Loucy (cell line): ENCODE measurements at regions not wholly inside any gene's neighbourhood (a gene's known extent, or its start where the extent isn't known, plus 50 kb on each side); places are given as distances from the start of the nearest gene placed in this dataset.

Source experiments
- H2AFZ ChIP-seq: fragments of 200-600 bp; sonication (generic); 2 replicates; pipeline ENCODE4 v1.6.0; 2016; ENCODE audit warnings: antibody characterized with exemption, mild to moderate bottlenecking, low read length, moderate library complexity
- H3F3A ChIP-seq: fragments of 200-600 bp; 2 replicates; pipeline ENCODE4 v1.6.0; 2016; ENCODE audit warnings: antibody characterized with exemption, low read depth, mild to moderate bottlenecking
- H3K27me3 ChIP-seq: fragments of 200-600 bp; sonication (generic); 2 replicates; pipeline ENCODE4 v1.6.1; 2014; ENCODE audit warnings: low read length, mild to moderate bottlenecking; ENCODE audit not compliant: insufficient read depth, poor library complexity, severe bottlenecking
- H3K36me3 ChIP-seq: fragments of 200-600 bp; sonication (generic); 2 replicates; pipeline ENCODE4 v1.6.1; 2016; ENCODE audit warnings: low read length; ENCODE audit not compliant: insufficient read depth
- H3K4me1 ChIP-seq: fragments of 200-600 bp; sonication (generic); 2 replicates; pipeline ENCODE4 v1.5.1; 2014; ENCODE audit warnings: low read length, mild to moderate bottlenecking; ENCODE audit not compliant: insufficient read depth, poor library complexity, severe bottlenecking
- H3K4me2 ChIP-seq: fragments of 200-600 bp; sonication (generic); 2 replicates; pipeline ENCODE4 v1.6.0; 2014; ENCODE audit warnings: antibody characterized with exemption, low read length, low read depth, mild to moderate bottlenecking; ENCODE audit not compliant: poor library complexity, severe bottlenecking
- H3K4me3 ChIP-seq: fragments of 200-600 bp; sonication (generic); 2 replicates; pipeline ENCODE4 v1.5.1; 2014; ENCODE audit warnings: low read length, mild to moderate bottlenecking, mixed read lengths; ENCODE audit not compliant: poor library complexity, severe bottlenecking
- H3K79me2 ChIP-seq: fragments of 200-600 bp; sonication (generic); 2 replicates; pipeline ENCODE4 v1.6.1; 2014; ENCODE audit warnings: low read length; ENCODE audit not compliant: insufficient read depth
- H3K9ac ChIP-seq: fragments of 200-600 bp; sonication (generic); 2 replicates; pipeline ENCODE4 v1.6.0; 2014; ENCODE audit warnings: mild to moderate bottlenecking, low read depth, low read length, moderate library complexity; ENCODE audit not compliant: poor library complexity, severe bottlenecking
- H3K9me2 ChIP-seq: fragments of 200-600 bp; sonication (generic); replicated peaks from 2 replicates; pipeline ENCODE4 v1.6.1; 2016; ENCODE audit warnings: low read depth, low read length, mixed read lengths
- H3K9me3 ChIP-seq: fragments of 200-600 bp; sonication (generic); 2 replicates; pipeline ENCODE4 v1.6.1; 2014; ENCODE audit warnings: mild to moderate bottlenecking, antibody characterized with exemption, low read length, low read depth; ENCODE audit not compliant: insufficient read depth
- H4K20me1 ChIP-seq: fragments of 200-600 bp; sonication (generic); 2 replicates; pipeline ENCODE4 v1.6.0; 2014; ENCODE audit warnings: antibody characterized with exemption, low read length, mild to moderate bottlenecking; ENCODE audit not compliant: insufficient read depth, poor library complexity, severe bottlenecking
- CTCF ChIP-seq: fragments of 200-600 bp; sonication (generic); conservative IDR thresholded peaks from 2 replicates; pipeline ENCODE4 v1.5.1; 2014; ENCODE audit warnings: mild to moderate bottlenecking, antibody characterized with exemption, low read length
- EZH2phosphoT487 ChIP-seq: fragments of 200-600 bp; IDR thresholded peaks from 2 replicates; pipeline ENCODE4 v1.6.1; 2018; ENCODE audit warnings: antibody characterized with exemption, mild to moderate bottlenecking, moderate library complexity, borderline replicate concordance

GRCh38 chr13:68350554-68350953, 1120.4 kb upstream of the PCDH9 start:
- H3K9me2 ChIP-seq: no peaks in the 10 kb centered on the region
- H3K9me3 ChIP-seq: no peaks in the 10 kb centered on the region
- no peaks in the 10 kb centered on the region for H3K79me2 ChIP-seq
- TF ChIP-seq CTCF (no peak), EZH2phosphoT487 (no peak)
- H3K36me3 ChIP-seq: no peaks in the 10 kb centered on the region
- no peak overlapping the region for H3K9ac ChIP-seq
- H3K4me1 ChIP-seq: no peaks in the 10 kb centered on the region
- H3K4me3 ChIP-seq: no peak overlapping the region
- no peaks in the 10 kb centered on the region for H3K27me3 ChIP-seq
- H4K20me1 ChIP-seq: no peaks in the 10 kb centered on the region
- H2AFZ ChIP-seq: no peak overlapping the region
- H3K4me2 ChIP-seq: no peak overlapping the region
- H3F3A ChIP-seq: no peaks in the 10 kb centered on the region

- Histone ChIP-seq H3K9me3 (no peaks in the 10 kb centered on the region), H3K4me1 (no peaks in the 10 kb centered on the region), H3K36me3 (no peaks in the 10 kb centered on the region), H3K4me2 (no peak overlapping the region), H3F3A (no peaks in the 10 kb centered on the region), H3K4me3 (no peak overlapping the region), H4K20me1 (no peaks in the 10 kb centered on the region), H3K79me2 (no peaks in the 10 kb centered on the region), H3K9ac (no peak overlapping the region), H3K27me3 (no peaks in the 10 kb centered on the region), H2AFZ (no peak overlapping the region), H3K9me2 (no peaks in the 10 kb centered on the region)
- TF ChIP-seq EZH2phosphoT487 (no peak), CTCF (no peak)
These were observed 1117.1 kb upstream of the PCDH9 start for GRCh38 chr13:68347220-68347619.

- Histone ChIP-seq H3K9me2 (no peaks in the 10 kb centered on the region), H4K20me1 (no peaks in the 10 kb centered on the region), H3K4me1 (no peaks in the 10 kb centered on the region), H3K36me3 (no peaks in the 10 kb centered on the region), H3K27me3 (no peaks in the 10 kb centered on the region), H3K79me2 (no peaks in the 10 kb centered on the region), H2AFZ (no peak overlapping the region), H3K9ac (no peak overlapping the region), H3K4me3 (no peak overlapping the region), H3F3A (no peaks in the 10 kb centered on the region), H3K9me3 (no peaks in the 10 kb centered on the region), H3K4me2 (no peak overlapping the region)
- TF ChIP-seq CTCF (no peak), EZH2phosphoT487 (no peak)
These were observed 1115.9 kb upstream of the PCDH9 start for GRCh38 chr13:68345963-68346531.
